ENCODE measurements at regions not wholly inside any gene's neighbourhood (a gene's known extent, or its start where the extent isn't known, plus 50 kb on each side); places are given as distances from the start of the nearest gene placed in this dataset.

DNA sequence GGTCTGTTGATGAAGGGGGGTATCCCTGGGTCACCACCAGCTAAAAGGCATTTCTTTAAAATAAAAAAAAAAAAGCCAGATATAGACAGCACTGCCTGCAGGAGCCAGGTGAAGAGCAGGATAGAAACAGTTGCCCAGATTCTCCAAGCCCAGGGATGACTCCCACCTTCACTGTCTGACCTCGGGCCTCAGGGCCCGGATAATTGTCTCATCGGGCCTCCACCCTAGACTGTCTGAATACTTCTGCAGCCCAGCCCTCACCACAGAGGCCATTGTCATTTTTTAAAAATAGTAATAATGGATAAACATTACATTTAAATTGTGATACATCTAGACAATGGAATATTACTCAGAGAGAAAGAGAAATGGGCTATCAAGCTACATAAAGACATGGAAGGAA, 92.8 kb upstream of the TNRC6C start:
- Histone ChIP-seq H3K23ac (ENCODE audit: insufficient read length) (no peak overlapping the region), H3K4me2 (ENCODE audit: insufficient read depth in 1 of 2, low read depth in 2 of 2, low read length in 2 of 2) (no peak overlapping the region), H3K9me3 (ENCODE audit: insufficient read depth in 2 of 2, low read depth in 1 of 2, low read length in 1 of 2) (no peaks in the 10 kb centered on the region), H3K4me3 (ENCODE audit: extremely low read depth in 1 of 4, insufficient read depth in 2 of 4, low read depth in 3 of 4, low read length in 4 of 4) (no peak overlapping the region), H4K20me1 (replicated peaks in 1 of 2; ENCODE audit: control insufficient read depth in 1 of 2, insufficient read depth in 2 of 2, low read length in 2 of 2) (no peaks in the 10 kb centered on the region), H3K18ac (ENCODE audit: extremely low read depth, low read length) (no peak overlapping the region), H3K27me3 (replicated peaks in 1 of 4; ENCODE audit: control insufficient read depth in 3 of 4, extremely low read depth in 1 of 4, insufficient read depth in 3 of 4, low read length in 3 of 4) (0 out of 7 replicates have a peak, but pooled peaks cover 0 to 2% (median 0%) of the 10 kb centered on the region in 4 experiments), H2AFZ (ENCODE audit: low read length) (no peak overlapping the region), H4K8ac (ENCODE audit: extremely low read depth, insufficient read depth, low read length) (no peak overlapping the region), H2BK20ac (ENCODE audit: low read length) (no peak overlapping the region), H2BK15ac (ENCODE audit: low read length) (no peak overlapping the region), H2BK5ac (ENCODE audit: low read depth, low read length) (no peak overlapping the region), H3K56ac (replicated peaks; ENCODE audit: insufficient read length, low read depth, low read length) (no peak overlapping the region), H2AK5ac (ENCODE audit: low read depth, low read length) (no peak overlapping the region), H3K14ac (ENCODE audit: insufficient read length) (no peak overlapping the region), H3K4me1 (replicated peaks in 1 of 4; ENCODE audit: control insufficient read depth in 3 of 4, insufficient read depth in 4 of 4, low read length in 3 of 4) (peaks cover 0 to 7% (median 0%) of the 10 kb centered on the region in 4 experiments; a peak in 4 of 7 replicates), H3K27ac (ENCODE audit: low read depth, low read length) (no peak overlapping the region), H3K9ac (replicated peaks in 1 of 4; ENCODE audit: extremely low read depth in 1 of 4, low read depth in 3 of 4, low read length in 3 of 4) (no peak overlapping the region), H3K79me1 (ENCODE audit: low read depth, low read length) (no peaks in the 10 kb centered on the region), H2BK120ac (replicated peaks; ENCODE audit: low read depth, low read length) (no peak overlapping the region), H3K36me3 (ENCODE audit: control insufficient read depth in 2 of 4, insufficient read depth in 4 of 4, low read length in 3 of 4) (no peaks in the 10 kb centered on the region), H3K79me2 (ENCODE audit: control insufficient read depth in 1 of 2, insufficient read depth in 2 of 2, low read length in 2 of 2) (no peaks in the 10 kb centered on the region), H4K5ac (ENCODE audit: insufficient read length, low read depth, low read length) (no peak overlapping the region), H3K23me2 (ENCODE audit: low read depth, low read length) (peaks cover 7% of the 10 kb centered on the region; the same call in 1 of the 2 replicates), H4K91ac (replicated peaks; ENCODE audit: insufficient read length, low read length) (no peak overlapping the region), H2BK12ac (ENCODE audit: low read depth, low read length) (no peak overlapping the region), H3K4ac (replicated peaks; ENCODE audit: insufficient read length, low read depth, low read length) (no peak overlapping the region)
- ChIA-PET POLR2A (ENCODE audit: partially characterized antibody) (no interaction called here), CTCF (ENCODE audit: partially characterized antibody) (interaction anchor here (0.9 to 1.2 kb wide), 3 partner anchors 22 to 148 kb away, joined by 3 to 5 read pairs (median 4); no protein-coding TSS in a partner anchor)
- 87% methylated on average over 3 of the region's 3 CpGs; no CpG with 5 or more reads in 1 of the 2 experiments for WGBS, 2 experiments (ENCODE audit: extremely low coverage in 1 of 2, insufficient coverage in 1 of 2, insufficient read length in 1 of 2, insufficient replicate concordance in 2 of 2, low coverage in 1 of 2, low lambda C conversion rate in 2 of 2, missing lambda C conversion rate in 1 of 2)
- FAIRE-seq: no peak
- no peak for DNase-seq (ENCODE audit: low read depth in 1 of 2, low spot score in 2 of 2)
- TF ChIP-seq RBBP5 (IDR thresholded peaks at IDR 0.05; ENCODE audit: borderline replicate concordance, low read depth, low read length) (no peak), GABPA (IDR thresholded peaks at IDR 0.05; ENCODE audit: borderline replicate concordance, insufficient read depth, low read length) (no peak), CHD1 (IDR thresholded peaks at IDR 0.05; ENCODE audit: low read depth, low read length) (no peak), ZNF274 (IDR thresholded peaks at IDR 0.05; ENCODE audit: borderline replicate concordance, extremely low read depth, low read length) (no peak), YY1 (IDR thresholded peaks at IDR 0.05; ENCODE audit: low read depth, low read length) (no peak), POLR2AphosphoS5 (IDR thresholded peaks at IDR 0.05; ENCODE audit: low read depth, low read length) (no peak), BACH1 (IDR thresholded peaks at IDR 0.05; ENCODE audit: low read length) (no peak), EGR1 (IDR thresholded peaks at IDR 0.05; ENCODE audit: borderline replicate concordance, low read depth, low read length) (no peak), CBX8 (IDR thresholded peaks at IDR 0.05; ENCODE audit: borderline replicate concordance, low read depth, low read length) (no peak), HDAC6 (IDR thresholded peaks at IDR 0.05; ENCODE audit: low read depth, low read length) (no peak), JUND (IDR thresholded peaks at IDR 0.05; ENCODE audit: low read length) (no peak), KDM4A (IDR thresholded peaks at IDR 0.05; ENCODE audit: low read depth, low read length, severe bottlenecking) (no peak), CEBPB (IDR thresholded peaks at IDR 0.05; ENCODE audit: low read depth, low read length) (no peak)
- TF ChIP-seq, protein P1, sequence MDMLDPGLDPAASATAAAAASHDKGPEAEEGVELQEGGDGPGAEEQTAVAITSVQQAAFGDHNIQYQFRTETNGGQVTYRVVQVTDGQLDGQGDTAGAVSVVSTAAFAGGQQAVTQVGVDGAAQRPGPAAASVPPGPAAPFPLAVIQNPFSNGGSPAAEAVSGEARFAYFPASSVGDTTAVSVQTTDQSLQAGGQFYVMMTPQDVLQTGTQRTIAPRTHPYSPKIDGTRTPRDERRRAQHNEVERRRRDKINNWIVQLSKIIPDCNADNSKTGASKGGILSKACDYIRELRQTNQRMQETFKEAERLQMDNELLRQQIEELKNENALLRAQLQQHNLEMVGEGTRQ (IDR thresholded peaks at IDR 0.05; ENCODE audit: low read length): no peak
